Adipose tissue (tissue), 3 donors: ENCODE measurements at regions not wholly inside any gene's neighbourhood (a gene's known extent, or its start where the extent isn't known, plus 50 kb on each side); places are given as distances from the start of the nearest gene placed in this dataset.

Source experiments
- H3K27ac ChIP-seq: one replicate; pipeline ENCODE4 v1.5.1; 2013; ENCODE audit warnings: low read depth, low read length
- WGBS, 3 donors: extraction: QIAGEN DNeasy Blood & Tissue Kit; methylation state at CpG; one replicate each; pipeline ENCODE4 v1.1.7; 2013; 5-methylcytosine and 5-hydroxymethylcytosine counted together
- donor health status: healthy with polysubstance abuse.
- donor health status: Bipolar disorder and iron deficiency.
- donor health status: healthy.

GRCh38 chr22:27434898-27435297 is 366.7 kb downstream of the MN1 start:
- H3K27ac ChIP-seq, result no peak overlapping the region
- WGBS, 3 donors, result 58 to 82% (median 70%) methylated on average over 10 of the region's 10 CpGs

GRCh38 chr22:27435844-27436576 is 365.5 kb downstream of the MN1 start:
- WGBS, 3 donors, result 28 to 61% (median 41%) methylated on average over 19 of the region's 19 CpGs

GRCh38 chr22:27436591-27436990 is 365.0 kb downstream of the MN1 start:
- WGBS, 3 donors, result 71 to 91% (median 85%) methylated on average over 7 of the region's 7 CpGs
- H3K27ac ChIP-seq, result no peak overlapping the region

More at GRCh38 chr22:27435844-27436576, 365.5 kb downstream of the MN1 start:
- H3K27ac ChIP-seq, result no peak overlapping the region

GRCh38 chr22:27437570-27437969 is 364.0 kb downstream of the MN1 start:
- 87 to 94% (median 92%) methylated on average over 4 of the region's 4 CpGs for WGBS, 3 donors

GRCh38 chr22:27438271-27438980 is 363.1 kb downstream of the MN1 start:
- H3K27ac ChIP-seq, result no peak overlapping the region
- 22 to 43% (median 41%) methylated on average over 22 of the region's 22 CpGs for WGBS, 3 donors

More at GRCh38 chr22:27437570-27437969, 364.0 kb downstream of the MN1 start:
- no peak overlapping the region for H3K27ac ChIP-seq

- H3K27ac ChIP-seq, result no peak overlapping the region
- WGBS, 3 donors, result 56 to 65% (median 64%) methylated on average over 4 of the region's 4 CpGs
These were observed 362.4 kb downstream of the MN1 start for GRCh38 chr22:27439131-27439530.

- 45 to 69% (median 53%) methylated on average over 6 of the region's 6 CpGs for WGBS, 3 donors
These were observed 361.2 kb downstream of the MN1 start for GRCh38 chr22:27440304-27440865.

GRCh38 chr22:27441706-27442475 is 359.7 kb downstream of the MN1 start:
- WGBS, 3 donors, result 81 to 83% (median 82%) methylated on average over 22 of the region's 22 CpGs
- no peak overlapping the region for H3K27ac ChIP-seq

More at GRCh38 chr22:27440304-27440865, 361.2 kb downstream of the MN1 start:
- H3K27ac ChIP-seq, result no peak overlapping the region

GRCh38 chr22:27443306-27443705 is 358.2 kb downstream of the MN1 start:
- no peak overlapping the region for H3K27ac ChIP-seq
- 58 to 78% (median 64%) methylated on average over 7 of the region's 7 CpGs for WGBS, 3 donors

- 54 to 71% (median 61%) methylated on average over 10 of the region's 10 CpGs for WGBS, 3 donors
- H3K27ac ChIP-seq, result no peak overlapping the region
These were observed 355.7 kb downstream of the MN1 start for GRCh38 chr22:27445881-27446280.

- no peak overlapping the region for H3K27ac ChIP-seq
- WGBS, 3 donors, result 88 to 90% (median 90%) methylated on average over 11 of the region's 11 CpGs
These were observed 354.3 kb downstream of the MN1 start for GRCh38 chr22:27447289-27447688.

GRCh38 chr22:27450448-27450847 is 351.1 kb downstream of the MN1 start:
- H3K27ac ChIP-seq, result no peak overlapping the region

GRCh38 chr22:27452245-27452644 is 349.3 kb downstream of the MN1 start:
- 91 to 92% (median 91%) methylated on average over 4 of the region's 4 CpGs for WGBS, 3 donors
- H3K27ac ChIP-seq, result no peak overlapping the region

- WGBS, 3 donors, result 84 to 90% (median 86%) methylated on average over 4 of the region's 4 CpGs
These were observed 348.6 kb downstream of the MN1 start for GRCh38 chr22:27452922-27453321.

GRCh38 chr22:27453725-27454124 is 347.8 kb downstream of the MN1 start:
- H3K27ac ChIP-seq, result no peak overlapping the region
- WGBS, 3 donors, result 71 to 84% (median 77%) methylated on average over 4 of the region's 4 CpGs

More at GRCh38 chr22:27452922-27453321, 348.6 kb downstream of the MN1 start:
- no peak overlapping the region for H3K27ac ChIP-seq

GRCh38 chr22:27454807-27455450 is 346.6 kb downstream of the MN1 start:
- WGBS, 3 donors, result 65 to 83% (median 80%) methylated on average over 4 of the region's 4 CpGs
- H3K27ac ChIP-seq, result no peak overlapping the region

GRCh38 chr22:27455526-27455925 is 346.0 kb downstream of the MN1 start:
- H3K27ac ChIP-seq, result no peak overlapping the region
- WGBS, 3 donors, result 74 to 85% (median 80%) methylated on average over 2 of the region's 2 CpGs
